GM10248 (cell line): ENCODE measurements at regions not wholly inside any gene's neighbourhood (a gene's known extent, or its start where the extent isn't known, plus 50 kb on each side); places are given as distances from the start of the nearest gene placed in this dataset.
"Not testable (repeated sequence)": the region's sequence is repeated elsewhere in the genome, so short reads cannot be mapped to it uniquely, and the experiment has no call there.

Experiments
- CTCF ChIA-PET: fragments of 300-600 bp; sonication (Branson Sonifier 250); formaldehyde crosslinking; extraction: SDS; loops from one replicate; lab custom pipeline; 2021; ENCODE audit warnings: antibody characterized with exemption; lab: Yijun Ruan, JAX
- POLR2A ChIA-PET: fragments of 350-650 bp; sonication (Branson Sonifier 250); formaldehyde crosslinking; extraction: SDS; loops from one replicate; lab custom pipeline; 2020; ENCODE audit warnings: antibody characterized with exemption; lab: Yijun Ruan, JAX
- DNase-seq: peaks from one replicate; pipeline ENCODE4 v3.0.0; 2012; ENCODE audit errors: extremely low spot score
- TF ChIP-seq, protein P1 (sequence below): IDR thresholded peaks from 2 replicates; pipeline ENCODE4 v1.5.1; 2012; ENCODE audit warnings: mild to moderate bottlenecking, low read depth; ENCODE audit errors: extremely low read depth, missing control alignments, control extremely low read depth

DNA sequence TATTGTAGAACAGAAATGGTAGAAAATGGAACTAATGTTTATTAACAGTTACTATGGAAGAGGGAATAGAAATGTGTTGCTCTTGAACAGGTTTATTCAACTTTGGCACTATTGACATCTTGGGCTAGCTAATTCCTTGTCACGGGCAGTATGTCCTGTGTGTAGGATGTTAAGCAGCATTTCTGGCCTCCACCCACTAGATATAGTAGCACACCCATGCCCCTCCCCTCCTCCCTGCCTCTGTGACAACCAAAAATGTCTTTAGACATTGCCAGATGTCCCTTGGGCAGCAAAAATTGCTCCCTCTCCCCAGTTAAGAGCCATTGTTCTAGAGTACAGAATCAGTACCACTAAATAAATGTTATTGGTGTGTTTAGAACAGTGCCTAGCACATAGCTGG is 91.4 kb upstream of the TPTE start:
- TF ChIP-seq, protein P1, sequence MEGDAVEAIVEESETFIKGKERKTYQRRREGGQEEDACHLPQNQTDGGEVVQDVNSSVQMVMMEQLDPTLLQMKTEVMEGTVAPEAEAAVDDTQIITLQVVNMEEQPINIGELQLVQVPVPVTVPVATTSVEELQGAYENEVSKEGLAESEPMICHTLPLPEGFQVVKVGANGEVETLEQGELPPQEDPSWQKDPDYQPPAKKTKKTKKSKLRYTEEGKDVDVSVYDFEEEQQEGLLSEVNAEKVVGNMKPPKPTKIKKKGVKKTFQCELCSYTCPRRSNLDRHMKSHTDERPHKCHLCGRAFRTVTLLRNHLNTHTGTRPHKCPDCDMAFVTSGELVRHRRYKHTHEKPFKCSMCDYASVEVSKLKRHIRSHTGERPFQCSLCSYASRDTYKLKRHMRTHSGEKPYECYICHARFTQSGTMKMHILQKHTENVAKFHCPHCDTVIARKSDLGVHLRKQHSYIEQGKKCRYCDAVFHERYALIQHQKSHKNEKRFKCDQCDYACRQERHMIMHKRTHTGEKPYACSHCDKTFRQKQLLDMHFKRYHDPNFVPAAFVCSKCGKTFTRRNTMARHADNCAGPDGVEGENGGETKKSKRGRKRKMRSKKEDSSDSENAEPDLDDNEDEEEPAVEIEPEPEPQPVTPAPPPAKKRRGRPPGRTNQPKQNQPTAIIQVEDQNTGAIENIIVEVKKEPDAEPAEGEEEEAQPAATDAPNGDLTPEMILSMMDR = no peak
- DNase-seq = peak; percentile 26
- ChIA-PET POLR2A (no interaction called here), CTCF (interaction anchor here (3.0 kb wide), 1 partner anchor 12 kb away, joined by 17 read pairs; no protein-coding TSS in a partner anchor)

DNA sequence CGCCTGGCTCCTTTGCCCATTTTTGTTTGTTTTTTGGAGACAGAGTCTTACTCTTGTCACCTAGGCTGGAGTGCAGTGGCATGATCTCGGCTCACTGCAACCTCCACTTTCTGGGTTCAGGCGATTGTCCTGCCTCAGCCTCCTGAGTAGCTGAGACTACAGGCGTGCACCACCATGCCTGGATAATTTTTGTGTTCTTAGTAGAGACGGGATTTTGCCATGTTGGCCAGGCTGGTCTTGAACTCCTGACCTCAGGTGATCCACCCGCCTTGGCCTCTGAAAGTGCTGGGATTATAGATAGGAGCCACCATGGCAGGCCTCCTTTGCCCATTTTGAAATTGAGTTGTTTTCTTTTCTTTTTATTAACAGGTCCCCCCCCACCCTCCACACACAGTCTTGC is 89.4 kb upstream of the TPTE start:
- POLR2A ChIA-PET, DNase-seq: not testable (repeated sequence)
- CTCF ChIA-PET = interaction anchor here (3.0 kb wide), 1 partner anchor 14 kb away, joined by 17 read pairs; no protein-coding TSS in a partner anchor

DNA sequence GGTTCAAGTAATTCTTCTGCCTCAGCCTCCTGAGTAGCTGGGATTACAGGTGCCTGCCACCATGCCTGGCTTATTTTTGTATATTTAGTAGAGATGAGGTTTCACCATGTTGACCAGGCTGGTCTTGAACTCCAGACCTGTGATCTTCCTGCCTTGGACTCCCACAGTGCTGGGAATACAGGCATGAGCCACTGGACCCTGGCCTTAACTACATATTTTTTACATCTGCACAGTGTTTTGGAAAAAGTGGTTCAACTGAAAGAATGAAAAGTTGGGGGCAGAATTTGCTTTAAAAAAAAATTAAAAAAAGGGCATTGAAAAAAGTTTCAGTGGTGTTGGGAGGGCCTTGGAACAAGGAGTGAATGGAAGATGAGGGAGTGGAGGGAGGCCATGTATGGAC is 88.9 kb upstream of the TPTE start:
- POLR2A ChIA-PET, DNase-seq, CTCF ChIA-PET: not testable (repeated sequence)

DNA sequence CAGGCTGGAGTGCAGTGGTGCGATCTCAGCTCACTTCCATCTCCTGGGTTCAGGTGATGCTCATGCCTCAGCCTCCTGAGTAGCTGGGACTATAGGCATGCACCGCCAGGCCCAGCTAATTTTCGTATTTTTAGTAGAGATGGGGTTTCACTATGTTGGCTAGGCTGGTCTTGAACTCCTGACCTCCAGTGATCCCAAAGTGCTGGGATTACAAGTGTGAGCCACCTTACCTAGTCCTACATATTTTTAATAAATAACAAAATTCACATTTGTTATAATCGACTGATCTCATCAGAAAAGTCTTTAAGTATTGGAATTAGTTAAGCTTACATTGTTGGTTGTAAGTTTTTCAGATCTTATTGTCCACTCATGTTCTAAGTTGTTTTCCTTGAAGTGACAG is 83.4 kb upstream of the TPTE start:
- CTCF ChIA-PET, DNase-seq, POLR2A ChIA-PET: not testable (repeated sequence)

DNA sequence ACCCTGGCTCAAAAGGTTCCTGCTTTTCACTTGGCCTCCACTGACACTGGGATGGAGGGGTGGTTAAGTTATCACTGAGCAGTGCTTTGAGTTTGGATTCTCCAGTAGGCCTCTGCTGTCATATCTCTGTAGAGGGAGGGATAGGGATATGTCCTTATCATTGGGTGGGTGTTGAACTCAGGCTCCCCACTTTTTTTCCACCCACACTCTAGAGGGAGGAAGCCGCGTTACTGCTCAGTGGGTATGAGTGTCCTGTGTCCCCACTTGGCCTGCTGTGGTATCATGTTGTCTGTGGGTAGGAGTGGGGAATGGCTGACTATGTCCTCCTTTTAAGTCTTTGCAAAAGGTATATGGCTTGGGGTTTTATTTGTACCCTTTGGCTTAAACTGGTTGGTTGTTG is 80.7 kb upstream of the TPTE start:
- POLR2A ChIA-PET, DNase-seq, CTCF ChIA-PET: not testable (repeated sequence)

DNA sequence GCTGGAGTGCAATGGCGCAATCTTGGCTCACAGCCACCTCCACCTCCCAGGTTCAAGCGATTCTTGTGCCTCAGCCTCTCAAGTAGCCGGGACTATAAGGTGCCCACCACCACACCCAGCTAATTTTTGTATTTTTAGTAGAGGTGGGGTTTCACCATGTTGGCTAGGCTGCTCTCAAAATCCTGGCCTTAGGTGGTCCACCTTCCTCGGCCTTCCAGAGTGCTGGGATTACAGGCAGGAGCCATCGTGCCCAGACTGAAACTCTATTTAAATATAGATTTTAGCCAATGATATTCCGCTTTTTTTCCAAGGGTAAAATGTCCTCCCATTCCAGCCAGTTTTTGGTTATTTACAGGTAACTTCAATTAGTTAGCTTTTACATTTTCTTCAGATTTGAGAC is 79.4 kb upstream of the TPTE start:
- DNase-seq, POLR2A ChIA-PET, CTCF ChIA-PET: not testable (repeated sequence)

DNA sequence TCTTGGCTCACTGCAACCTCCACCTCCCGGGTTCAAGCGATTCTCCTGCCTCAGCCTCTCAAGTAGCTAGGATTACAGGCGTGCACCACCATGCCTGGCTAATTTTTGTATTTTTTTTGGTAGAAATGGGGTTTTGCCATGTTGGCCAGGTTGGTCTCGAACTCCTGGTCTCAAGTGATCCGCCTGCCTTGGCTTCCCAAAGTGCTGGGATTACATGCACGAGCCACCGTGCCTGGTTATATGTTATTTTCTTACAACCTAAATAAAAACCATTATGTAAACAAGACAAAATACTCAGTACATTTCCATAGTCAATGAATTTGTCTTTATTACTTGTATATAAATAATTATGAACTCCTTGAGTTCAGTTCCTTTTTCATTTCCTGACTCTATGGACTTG is 75.7 kb upstream of the TPTE start:
- DNase-seq, POLR2A ChIA-PET, CTCF ChIA-PET: not testable (repeated sequence)

DNA sequence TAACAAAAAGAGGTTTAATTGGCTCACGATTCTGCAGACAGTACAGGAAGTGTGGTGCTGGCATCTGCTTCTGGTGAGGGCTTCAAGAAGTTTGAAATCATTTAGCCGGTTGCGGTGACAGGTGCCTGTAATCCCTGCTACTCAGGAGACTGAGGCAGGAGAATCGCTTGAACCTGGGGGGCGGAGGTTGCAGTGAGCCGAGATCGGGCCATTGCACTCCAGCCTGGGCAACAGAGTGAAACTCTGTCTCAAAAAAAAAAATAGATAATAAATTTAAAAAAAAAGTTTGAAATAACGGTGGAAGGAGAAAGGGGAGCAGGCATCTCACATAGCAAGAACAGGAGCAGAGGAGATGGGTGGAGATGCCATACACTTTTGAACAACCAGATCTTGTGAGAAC is 71.9 kb upstream of the TPTE start:
- DNase-seq, CTCF ChIA-PET, POLR2A ChIA-PET: not testable (repeated sequence)

DNA sequence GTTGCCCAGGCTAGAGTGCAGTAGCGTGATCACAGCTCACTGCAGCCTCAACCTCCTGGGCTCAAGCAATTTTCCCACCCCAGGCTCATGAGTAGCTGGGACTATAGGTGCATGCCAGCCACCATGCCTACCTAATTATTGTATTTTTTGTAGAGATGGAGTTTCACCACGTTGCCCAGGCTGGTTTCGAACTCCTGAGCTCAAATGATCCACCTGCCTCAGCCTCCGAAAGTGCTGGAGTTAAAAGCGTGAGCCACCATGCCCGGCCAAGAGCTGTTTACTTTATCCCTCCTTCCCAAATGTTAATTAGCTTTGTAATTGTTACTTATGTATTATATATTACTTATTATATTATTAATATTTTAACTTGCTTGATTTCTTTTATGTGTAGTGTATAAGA is 70.1 kb upstream of the TPTE start:
- DNase-seq, POLR2A ChIA-PET, CTCF ChIA-PET: not testable (repeated sequence)

DNA sequence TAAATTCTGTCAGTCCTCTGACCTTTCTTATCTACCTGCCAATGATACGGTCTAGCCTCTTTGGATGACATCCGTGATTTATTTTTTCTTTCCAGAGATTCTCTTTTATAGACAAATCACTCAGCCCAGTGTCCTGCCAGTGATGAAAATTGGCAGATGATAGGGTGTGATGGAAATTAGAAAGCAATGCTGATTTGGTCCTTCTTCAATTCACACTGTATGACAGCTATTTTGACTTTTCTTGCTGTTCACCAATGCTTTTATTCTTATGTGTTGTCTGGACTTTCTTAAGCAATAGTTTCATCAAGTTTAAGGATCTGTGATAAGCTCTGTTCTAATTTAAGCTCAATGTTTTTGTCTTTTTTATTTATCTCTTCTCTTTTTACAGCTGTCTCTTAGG is 63.6 kb upstream of the TPTE start:
- DNase-seq, CTCF ChIA-PET, POLR2A ChIA-PET: not testable (repeated sequence)

DNA sequence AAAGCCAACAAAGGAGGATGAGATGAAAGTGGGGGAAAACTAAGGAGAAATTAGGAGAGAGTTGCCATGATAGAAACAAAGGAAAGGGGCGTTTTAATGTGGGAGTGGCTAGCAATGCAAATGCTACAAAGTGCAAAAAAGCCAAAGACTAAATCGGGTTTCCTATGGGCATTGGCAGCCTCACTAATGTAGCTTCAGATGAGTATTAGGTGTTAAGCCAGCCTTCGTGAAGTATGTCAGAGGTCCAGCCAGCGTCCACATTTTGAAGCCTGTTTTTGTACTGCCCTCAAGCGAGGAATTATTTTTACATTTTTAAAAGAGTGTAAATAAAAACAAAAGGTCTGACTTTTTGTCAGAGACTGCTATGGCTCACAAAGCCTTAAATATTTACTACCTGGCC is 60.4 kb upstream of the TPTE start:
- DNase-seq, CTCF ChIA-PET, POLR2A ChIA-PET: not testable (repeated sequence)

DNA sequence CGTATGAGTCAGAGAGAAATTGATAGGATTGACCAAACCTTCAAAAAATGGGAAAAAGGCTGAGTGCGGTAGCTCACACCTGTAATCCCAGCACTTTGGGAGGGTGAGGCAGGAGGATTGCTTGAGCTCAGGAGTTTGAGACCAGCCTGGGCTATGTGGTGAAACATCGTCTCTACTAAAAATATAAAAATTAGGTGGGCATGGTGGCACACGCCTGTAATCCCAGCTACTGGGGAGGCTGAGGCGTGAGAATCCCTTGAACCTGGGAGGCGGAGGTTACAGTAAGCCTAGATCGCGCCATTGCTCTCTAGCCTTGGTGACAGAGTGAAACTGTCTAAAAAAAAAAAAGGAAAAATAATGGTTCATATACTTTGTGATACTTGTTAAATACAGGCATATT is 59.9 kb upstream of the TPTE start:
- DNase-seq, POLR2A ChIA-PET, CTCF ChIA-PET: not testable (repeated sequence)

DNA sequence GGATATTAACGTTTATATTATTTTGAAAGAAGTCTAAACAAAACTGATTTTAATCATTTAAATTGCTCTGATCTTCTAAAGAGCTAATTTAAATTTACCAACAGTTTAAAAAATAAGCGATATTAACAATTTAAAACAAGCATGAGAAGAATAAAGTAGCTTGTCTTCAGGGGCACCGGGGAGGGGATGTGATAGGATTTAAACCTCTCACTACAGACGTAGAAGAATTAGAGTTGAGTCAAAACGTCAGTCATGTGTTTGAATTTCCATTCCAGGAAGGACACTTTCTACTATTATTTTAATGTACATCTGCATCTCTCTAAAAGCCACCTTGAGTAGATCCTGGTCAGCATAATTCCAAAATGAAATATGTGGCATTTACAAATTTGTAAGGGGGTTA is 58.2 kb upstream of the TPTE start:
- DNase-seq = no peak
- ChIA-PET CTCF (no interaction called here), POLR2A (no interaction called here)
- TF ChIP-seq, protein P1 = no peak
